HEK293 (cell line): ENCODE measurements at regions not wholly inside any gene's neighbourhood (a gene's known extent, or its start where the extent isn't known, plus 50 kb on each side); places are given as distances from the start of the nearest gene placed in this dataset.

Experiments
- CTCF ChIA-PET: fragments of 350-600 bp; formaldehyde crosslinking; extraction: SDS; loops from one replicate; lab custom pipeline; 2021; ENCODE audit warnings: antibody characterized with exemption; lab: Yijun Ruan, JAX
- POLR2A ChIA-PET: fragments of 300-600 bp; formaldehyde crosslinking; extraction: SDS; loops from one replicate; lab custom pipeline; 2020; ENCODE audit warnings: antibody characterized with exemption, inconsistent platforms; lab: Yijun Ruan, JAX
- H3K27ac ChIP-seq: fragments of 200-500 bp; sonication (Bioruptor generic); 2 replicates; pipeline ENCODE4 v1.5.1; 2014; ENCODE audit warnings: low read depth, low read length, control low read depth, inconsistent platforms; ENCODE audit errors: extremely low read depth
- H3K36me3 ChIP-seq, 2 experiments: fragments of 200-500 bp in 1 of 2; sonication (Bioruptor generic) in 1 of 2; 1 replicate in 1 of 2; 2 replicates in 1 of 2; pipeline ENCODE4 v1.5.1; 2014 to 2017; ENCODE audit warnings: inconsistent platforms in 2 of 2, low read length in 2 of 2; ENCODE audit not compliant: control insufficient read depth in 2 of 2, insufficient read depth in 1 of 2
- H3K4me1 ChIP-seq: fragments of 200-500 bp; sonication (Bioruptor generic); 2 replicates; pipeline ENCODE4 v1.5.1; 2014; ENCODE audit warnings: mild to moderate bottlenecking, low read length, inconsistent platforms; ENCODE audit not compliant: control insufficient read depth, insufficient read depth
- H3K4me3 ChIP-seq: 2 replicates; pipeline ENCODE4 v1.5.1; 2011; ENCODE audit warnings: low read depth, mild to moderate bottlenecking, control low read depth, low read length, moderate library complexity
- H3K9me3 ChIP-seq: fragments of 200-500 bp; sonication (Bioruptor generic); 2 replicates; pipeline ENCODE4 v1.5.1; 2014; ENCODE audit warnings: low read depth, low read length, inconsistent platforms; ENCODE audit not compliant: control insufficient read depth, insufficient read depth
- BCL11A ChIP-seq: fragments of 450-650 bp; formaldehyde crosslinking; IDR thresholded peaks from 2 replicates; pipeline ENCODE4 v1.5.1; 2016; ENCODE audit warnings: low read depth, missing biosample characterization, missing genetic modification characterization
- BCL6B ChIP-seq: fragments of 450-650 bp; formaldehyde crosslinking; IDR thresholded peaks from 2 replicates; pipeline ENCODE4 v1.5.1; 2017; ENCODE audit warnings: missing biosample characterization, missing genetic modification characterization
- IKZF3 ChIP-seq: fragments of 450-650 bp; IDR thresholded peaks from 2 replicates; pipeline ENCODE4 v1.5.0; 2018; ENCODE audit warnings: missing biosample characterization, mild to moderate bottlenecking, missing genetic modification characterization, moderate library complexity
- KLF1 ChIP-seq: fragments of 450-650 bp; formaldehyde crosslinking; IDR thresholded peaks from 2 replicates; pipeline ENCODE4 v1.5.1; 2016; ENCODE audit warnings: missing biosample characterization, missing genetic modification characterization
- KLF17 ChIP-seq: fragments of 450-650 bp; formaldehyde crosslinking; IDR thresholded peaks from 2 replicates; pipeline ENCODE4 v1.5.1; 2016; ENCODE audit warnings: missing biosample characterization, missing genetic modification characterization
- PRDM4 ChIP-seq: fragments of 450-650 bp; formaldehyde crosslinking; IDR thresholded peaks from 2 replicates; pipeline ENCODE4 v1.5.1; 2017; ENCODE audit warnings: missing biosample characterization, missing genetic modification characterization
- SETDB1 ChIP-seq: IDR thresholded peaks from one replicate; pipeline ENCODE4 v1.6.1; 2017; ENCODE audit warnings: mild to moderate bottlenecking, low read length, moderate library complexity, mixed read lengths; ENCODE audit not compliant: insufficient read length
- WT1 ChIP-seq: fragments of 450-650 bp; formaldehyde crosslinking; IDR thresholded peaks from 2 replicates; pipeline ENCODE4 v1.5.1; 2016; ENCODE audit warnings: missing biosample characterization, missing genetic modification characterization
- ZFP41 ChIP-seq: fragments of 450-650 bp; formaldehyde crosslinking; IDR thresholded peaks from 2 replicates; pipeline ENCODE4 v1.5.1; 2016; ENCODE audit warnings: missing biosample characterization, missing genetic modification characterization, borderline replicate concordance
- ZNF121 ChIP-seq: fragments of 450-650 bp; formaldehyde crosslinking; IDR thresholded peaks from 2 replicates; pipeline ENCODE4 v1.5.1; 2016; ENCODE audit warnings: missing biosample characterization, missing genetic modification characterization
- ZNF138 ChIP-seq: fragments of 450-650 bp; formaldehyde crosslinking; IDR thresholded peaks from 2 replicates; pipeline ENCODE4 v1.5.1; 2016; ENCODE audit warnings: missing biosample characterization, missing genetic modification characterization, borderline replicate concordance
- ZNF280C ChIP-seq: fragments of 450-650 bp; formaldehyde crosslinking; IDR thresholded peaks from 2 replicates; pipeline ENCODE4 v1.5.1; 2016; ENCODE audit warnings: missing biosample characterization, missing genetic modification characterization
- ZNF518A ChIP-seq: fragments of 450-650 bp; formaldehyde crosslinking; conservative IDR thresholded peaks from 2 replicates; pipeline ENCODE4 v1.5.1; 2016; ENCODE audit warnings: low read depth, missing biosample characterization, missing genetic modification characterization
- ZNF529 ChIP-seq: fragments of 450-650 bp; formaldehyde crosslinking; IDR thresholded peaks from 2 replicates; pipeline ENCODE4 v1.5.1; 2017; ENCODE audit warnings: missing genetic modification characterization, missing biosample characterization; ENCODE audit not compliant: insufficient replicate concordance
- ZNF548 ChIP-seq: fragments of 450-650 bp; formaldehyde crosslinking; IDR thresholded peaks from 2 replicates; pipeline ENCODE4 v1.5.1; 2016; ENCODE audit warnings: missing biosample characterization, missing genetic modification characterization
- ZNF626 ChIP-seq: fragments of 450-650 bp; sonication (Bioruptor Pico); formaldehyde crosslinking; IDR thresholded peaks from 2 replicates; pipeline ENCODE4 v1.5.1; 2018; ENCODE audit warnings: missing biosample characterization, missing genetic modification characterization, inconsistent platforms
- ZNF704 ChIP-seq: fragments of 450-650 bp; formaldehyde crosslinking; IDR thresholded peaks from 2 replicates; pipeline ENCODE4 v1.5.1; 2016; ENCODE audit warnings: missing biosample characterization, missing genetic modification characterization
- ZNF76 ChIP-seq: fragments of 450-650 bp; formaldehyde crosslinking; IDR thresholded peaks from 2 replicates; pipeline ENCODE4; 2016; ENCODE audit warnings: low read depth, missing biosample characterization, missing genetic modification characterization, borderline replicate concordance
- ZNF843 ChIP-seq: fragments of 450-650 bp; formaldehyde crosslinking; IDR thresholded peaks from 2 replicates; pipeline ENCODE4 v1.5.1; 2016; ENCODE audit warnings: missing biosample characterization, missing genetic modification characterization

GRCh38 chr3:80424951-80425350, 657.2 kb upstream of the ROBO1 start:
- Histone ChIP-seq H3K27ac (no peak overlapping the region), H3K4me1 (no peaks in the 10 kb centered on the region)
- no peak for TF ChIP-seq ZFP41 (tag by site-specific recombination)
- no peak for TF ChIP-seq WT1 (tag by site-specific recombination)
- TF ChIP-seq ZNF138 (tag by site-specific recombination) = no peak
- no peak for TF ChIP-seq PRDM4
- TF ChIP-seq ZNF843 = no peak
- no peak for TF ChIP-seq BCL11A (tag by site-specific recombination)
- no peak for TF ChIP-seq SETDB1
- TF ChIP-seq KLF1 = no peak
- TF ChIP-seq KLF17 = no peak
- no peak for TF ChIP-seq ZNF280C (tag by site-specific recombination)
- TF ChIP-seq ZNF121 = no peak
- no peak for TF ChIP-seq ZNF529 (tag by site-specific recombination)
- TF ChIP-seq BCL6B = no peak
- TF ChIP-seq ZNF548 (tag by site-specific recombination) = no peak
- TF ChIP-seq ZNF76 (tag by site-specific recombination) = no peak
- TF ChIP-seq IKZF3 (tag by site-specific recombination) = no peak
- TF ChIP-seq, all 188 proteins: peak for 0
- CTCF ChIA-PET = no interaction called here
- H3K36me3 ChIP-seq = no peaks in the 10 kb centered on the region
- H3K9me3 ChIP-seq = no peaks in the 10 kb centered on the region
- H3K4me3 ChIP-seq = no peak overlapping the region
- POLR2A ChIA-PET = no interaction called here

GRCh38 chr3:80408030-80408721, 640.4 kb upstream of the ROBO1 start:
- ChIA-PET POLR2A (no interaction called here), CTCF (no interaction called here)
- Histone ChIP-seq H3K27ac (no peak overlapping the region), H3K36me3 (no peaks in the 10 kb centered on the region), H3K9me3 (no peaks in the 10 kb centered on the region), H3K4me1 (no peaks in the 10 kb centered on the region), H3K4me3 (no peak overlapping the region)
- TF ChIP-seq ZNF704 (tag by site-specific recombination) (no peak), ZNF626 (tag by site-specific recombination) (no peak), ZNF518A (tag by site-specific recombination) (no peak)
